ENCODE measurements at regions not wholly inside any gene's neighbourhood (a gene's known extent, or its start where the extent isn't known, plus 50 kb on each side); places are given as distances from the start of the nearest gene placed in this dataset.
"Not testable (repeated sequence)": the region's sequence is repeated elsewhere in the genome, so short reads cannot be mapped to it uniquely, and the experiment has no call there.

GRCh38 chr22:11795979-11796378 is 3732.0 kb upstream of the OR11H1 start:
- not testable (repeated sequence) for DNase-seq

GRCh38 chr22:11815481-11815880 is 3712.5 kb upstream of the OR11H1 start:
- DNase-seq, result not testable (repeated sequence)

GRCh38 chr22:11818845-11819244 is 3709.1 kb upstream of the OR11H1 start:
- not testable (repeated sequence) for DNase-seq

DNA sequence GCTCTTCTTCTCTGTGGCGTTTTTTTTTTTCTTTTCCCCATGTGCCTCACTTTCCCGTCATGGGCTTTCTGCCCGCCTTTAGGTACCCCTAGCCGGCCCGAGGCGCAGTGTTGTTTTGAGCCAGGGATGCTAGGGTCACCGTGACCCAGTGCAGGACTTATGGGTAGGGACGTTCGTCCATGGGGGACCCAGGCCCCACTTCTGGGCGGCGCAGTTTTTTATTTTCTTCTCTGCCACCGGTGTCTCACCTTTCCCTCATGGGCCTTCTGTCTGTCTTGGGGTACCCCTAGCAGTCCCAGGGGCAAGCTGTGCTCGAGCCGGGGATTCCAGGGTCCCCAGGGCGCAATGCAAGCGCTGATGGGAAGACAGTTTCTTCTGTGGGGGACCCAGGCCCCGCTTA is 3705.7 kb upstream of the OR11H1 start:
- DNase-seq, result not testable (repeated sequence)

GRCh38 chr22:11825009-11825408 is 3703.0 kb upstream of the OR11H1 start:
- not testable (repeated sequence) for DNase-seq

DNA sequence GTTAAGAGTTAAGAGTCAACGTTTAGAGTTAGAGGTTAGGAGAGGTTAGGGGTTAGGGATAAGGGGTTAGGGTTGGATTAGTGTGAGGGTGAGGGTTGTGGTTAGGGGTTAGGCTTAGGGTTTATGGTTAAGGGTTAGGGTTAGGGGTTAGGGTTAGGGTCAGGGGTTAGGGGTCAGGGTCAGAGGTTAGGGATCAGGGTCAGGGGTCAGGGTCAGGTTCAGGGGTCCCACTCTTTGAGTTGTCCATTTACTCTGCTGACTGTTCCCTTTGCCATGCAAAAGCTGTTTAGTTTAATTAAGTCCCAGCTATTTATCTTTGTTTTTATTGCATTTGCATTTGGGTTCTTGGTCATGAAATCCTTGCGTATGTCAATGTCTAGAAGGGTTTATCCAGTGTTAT is 3702.0 kb upstream of the OR11H1 start:
- not testable (repeated sequence) for DNase-seq

DNA sequence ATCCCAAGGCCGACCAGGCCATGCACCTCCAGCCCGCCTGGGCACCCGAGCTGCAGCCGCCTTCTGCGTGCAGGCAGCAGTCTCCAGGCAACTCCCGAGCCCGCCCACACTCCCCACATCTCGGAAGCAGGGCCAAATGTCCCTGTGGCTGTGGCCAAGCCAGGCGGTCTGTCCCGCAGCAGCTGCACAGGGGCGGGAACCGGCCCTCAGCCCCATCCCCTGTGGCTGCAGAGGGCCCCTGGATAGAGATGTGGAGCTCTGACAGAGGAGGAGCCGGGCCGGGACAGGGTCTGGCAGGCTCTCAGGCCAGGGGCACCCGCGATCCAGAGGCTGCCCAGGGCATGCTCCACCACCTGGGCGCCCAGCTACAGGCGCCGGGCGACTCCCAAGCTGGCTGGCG is 3698.6 kb upstream of the OR11H1 start:
- peak; percentile 59 for DNase-seq

Measured in islet precursor cell (in vitro differentiated cells).